NCI-H526 (cell line): ENCODE measurements at regions not wholly inside any gene's neighbourhood (a gene's known extent, or its start where the extent isn't known, plus 50 kb on each side); places are given as distances from the start of the nearest gene placed in this dataset.
A peak's percentile ranks its signal among the peaks of the same experiment; 100 is the strongest.

ENCODE experiments used
- DNase-seq, 2 experiments: peaks; one replicate each; lab custom pipeline; 2025; lab: John Stamatoyannopoulos, UW

GRCh38 chr1:227372726-227373130, 54.4 kb upstream of the CDC42BPA start:
- no peak for DNase-seq

GRCh38 chr1:227370533-227371254, 52.4 kb upstream of the CDC42BPA start:
- no peak for DNase-seq

GRCh38 chr1:227369102-227369760, 50.9 kb upstream of the CDC42BPA start:
- peak in 1 of 2 experiments; percentile 3 for DNase-seq
